ENCODE measurements at regions not wholly inside any gene's neighbourhood (a gene's known extent, or its start where the extent isn't known, plus 50 kb on each side); places are given as distances from the start of the nearest gene placed in this dataset.

GRCh38 chr3:117748131-117748530 lies 1038.6 kb downstream of the TUSC7 start:
- no peak for DNase-seq

- no peak for DNase-seq
These were observed 1041.2 kb downstream of the TUSC7 start for GRCh38 chr3:117750674-117751269.

- no peak for DNase-seq
These were observed 1042.1 kb downstream of the TUSC7 start for GRCh38 chr3:117751651-117752050.

DNA sequence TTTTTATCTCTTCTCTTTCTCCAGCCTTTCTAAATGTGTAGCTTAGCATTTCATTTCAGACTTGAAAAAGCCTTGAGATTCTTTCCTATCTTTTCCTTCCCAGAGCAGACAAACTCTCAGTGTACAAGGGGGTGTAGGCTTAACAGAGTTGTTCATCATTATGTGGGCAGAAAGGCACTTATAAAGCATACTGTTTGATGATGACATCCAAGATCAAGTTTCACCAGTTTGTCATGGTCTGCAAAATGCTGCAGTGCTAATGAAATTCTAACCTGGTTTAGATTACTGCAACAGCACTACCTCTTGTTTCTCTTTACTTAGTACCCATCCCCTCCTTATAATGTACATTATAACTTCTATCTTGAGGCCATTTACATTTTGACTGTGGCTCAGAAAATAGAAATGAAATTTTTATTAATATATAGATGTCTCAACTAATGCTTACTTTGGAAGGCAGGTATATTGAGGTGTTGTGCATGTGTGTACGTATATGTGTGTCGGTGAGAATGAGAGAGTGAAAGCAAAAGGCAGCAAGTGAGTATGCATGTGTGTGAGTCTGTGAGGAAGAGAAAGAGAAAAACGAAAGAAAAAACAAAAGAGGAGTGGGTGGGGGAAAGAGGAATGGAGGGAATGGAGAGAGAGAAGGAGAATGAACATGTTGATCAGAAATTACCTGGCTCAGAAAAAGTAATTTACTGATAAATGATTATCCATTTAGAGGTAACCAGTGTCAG lies 1043.6 kb downstream of the TUSC7 start:
- no peak for DNase-seq

- no peak for DNase-seq
These were observed 1044.5 kb downstream of the TUSC7 start for GRCh38 chr3:117754058-117754457.

DNA sequence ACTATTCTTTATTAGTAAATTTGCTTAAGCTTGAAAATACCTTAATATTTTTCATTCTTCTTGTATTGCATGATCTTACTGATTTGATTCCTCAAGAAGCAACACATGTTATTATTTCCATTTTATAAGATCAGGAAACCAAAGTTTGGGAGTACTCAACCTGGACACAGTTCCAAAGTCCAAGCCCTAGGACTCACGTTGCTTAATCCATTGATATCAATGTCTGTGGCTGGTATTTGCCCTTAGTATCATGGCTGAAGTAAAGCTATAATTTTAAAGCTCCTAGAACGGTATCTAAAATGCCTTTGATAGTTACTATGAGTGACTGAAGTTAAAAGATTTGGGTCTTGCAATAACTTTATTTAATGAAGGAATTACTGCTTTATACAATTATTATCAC lies 1045.3 kb downstream of the TUSC7 start:
- DNase-seq, result no peak

- peak; percentile 95 for DNase-seq
These were observed 1047.0 kb downstream of the TUSC7 start for GRCh38 chr3:117756563-117756962.

DNA sequence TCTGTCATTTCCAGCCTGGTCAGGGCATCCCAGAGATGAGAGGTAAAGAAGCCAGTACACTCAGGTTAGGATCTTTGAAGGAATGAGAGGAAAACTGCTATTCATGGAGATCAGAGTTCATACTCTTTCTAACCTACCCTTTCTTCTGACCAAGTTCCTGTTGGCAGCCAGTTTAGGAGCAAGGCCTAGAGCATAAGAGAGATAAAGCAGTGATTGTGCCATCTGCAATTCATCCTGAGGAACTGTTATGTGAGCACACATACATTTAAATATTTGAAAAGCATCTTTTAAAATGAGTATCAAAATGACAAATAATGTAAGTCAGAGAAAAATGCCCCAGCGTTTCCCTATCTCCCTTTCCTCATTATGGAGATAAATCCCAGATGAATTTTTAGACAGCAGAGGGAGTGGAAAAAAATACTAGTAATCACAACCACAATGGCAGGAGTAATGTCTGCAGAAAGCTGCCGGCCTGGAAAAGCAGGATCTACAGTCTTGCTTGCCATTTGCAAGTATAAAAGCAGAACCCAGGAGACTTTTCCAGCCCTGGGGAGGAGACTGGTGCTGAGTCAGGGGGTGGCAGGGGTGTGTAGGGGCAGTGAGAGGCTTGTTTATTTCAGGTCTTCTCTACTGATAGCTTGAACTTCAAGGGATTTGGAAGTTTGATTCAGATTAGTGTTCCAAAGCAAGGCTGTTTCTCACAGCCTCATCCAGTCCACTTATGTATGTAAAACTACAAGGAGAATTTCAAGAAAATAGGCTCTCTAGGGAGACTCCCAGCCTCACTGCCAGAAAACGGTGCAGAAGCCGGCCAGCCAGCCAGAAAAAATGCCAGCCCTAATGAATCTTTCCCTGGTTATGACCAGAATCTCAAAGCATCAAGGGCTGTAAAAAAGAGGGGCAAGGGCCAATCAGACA lies 1052.4 kb downstream of the TUSC7 start:
- peak; percentile 77 for DNase-seq

GRCh38 chr3:117762621-117763037 lies 1053.0 kb downstream of the TUSC7 start:
- peak; percentile 85 for DNase-seq

DNA sequence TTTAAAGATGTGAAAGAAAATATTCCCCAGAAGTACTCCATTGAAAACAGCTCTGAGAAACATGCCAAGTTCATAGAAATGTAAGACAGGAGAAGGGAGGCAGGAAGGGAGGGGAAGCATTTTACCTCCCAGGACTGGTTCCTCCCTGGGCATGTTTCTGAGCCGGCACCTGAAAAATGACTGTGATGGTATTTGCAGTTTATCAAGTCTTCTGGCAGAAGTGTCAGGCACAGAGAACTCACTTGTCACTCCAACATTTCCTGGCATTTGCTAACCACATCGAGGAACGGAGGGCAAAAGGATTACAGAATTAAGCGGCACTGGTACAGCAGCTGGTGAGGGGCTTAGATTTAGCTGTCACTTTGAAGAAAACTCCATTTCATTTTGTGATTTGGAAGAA lies 1054.0 kb downstream of the TUSC7 start:
- peak; percentile 50 for DNase-seq

DNA sequence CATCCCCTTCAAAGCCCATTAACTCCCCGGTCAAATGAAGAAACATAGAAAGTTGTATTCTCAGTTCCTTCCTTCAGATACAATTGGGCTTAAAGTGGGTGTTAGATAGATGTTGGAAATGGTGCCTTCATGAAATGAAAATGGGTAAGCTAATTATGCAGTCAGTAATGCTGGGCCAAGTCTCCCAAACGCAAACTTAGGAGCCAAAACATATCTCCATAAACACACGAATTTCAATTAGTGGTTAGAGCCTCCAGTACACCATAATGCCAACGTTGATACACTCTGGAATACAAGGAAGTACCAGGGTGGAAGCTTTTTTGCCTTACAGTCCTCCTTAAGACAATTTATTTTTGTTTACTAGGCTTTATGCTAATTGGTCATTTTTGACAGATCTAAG lies 1059.0 kb downstream of the TUSC7 start:
- no peak for DNase-seq

DNA sequence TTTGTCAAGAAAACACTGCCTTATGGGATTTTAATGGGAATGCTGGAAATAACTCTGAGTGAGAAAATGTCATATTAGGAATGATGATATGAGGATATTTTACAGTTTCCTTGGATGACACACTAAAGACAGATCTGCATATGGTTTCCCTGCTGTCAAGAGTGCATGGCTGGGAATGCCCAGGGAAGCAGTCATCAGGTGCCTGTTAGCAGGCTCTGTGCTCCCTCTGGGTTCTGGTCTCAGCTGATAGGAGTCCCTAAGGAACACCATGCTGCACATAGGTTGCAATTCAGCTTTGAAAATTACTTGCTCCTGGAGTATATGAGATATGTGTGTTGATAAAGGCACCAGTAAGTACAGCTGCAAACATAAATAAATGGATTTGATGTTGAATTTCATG lies 1064.6 kb downstream of the TUSC7 start:
- no peak for DNase-seq

DNA sequence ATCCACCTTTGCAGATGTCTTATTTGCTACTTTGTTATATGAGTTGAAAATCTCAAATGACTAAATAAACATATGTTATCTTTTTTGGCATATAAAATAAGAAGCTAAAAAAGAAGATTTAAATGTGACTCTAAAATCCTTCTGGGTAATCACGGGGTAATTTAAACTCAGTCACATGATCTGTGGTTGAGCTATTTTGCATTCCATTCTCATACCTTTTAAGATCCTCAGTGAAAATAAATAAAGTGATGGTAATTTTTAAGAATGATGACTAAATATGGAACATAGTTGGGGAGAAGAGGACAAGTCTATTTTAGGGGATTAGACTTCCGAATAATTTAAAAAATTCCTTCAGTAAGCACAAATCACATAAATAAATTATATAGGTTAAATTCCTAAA lies 1076.8 kb downstream of the TUSC7 start:
- no peak for DNase-seq

- no peak for DNase-seq
These were observed 1078.5 kb downstream of the TUSC7 start for GRCh38 chr3:117788061-117788460.

DNA sequence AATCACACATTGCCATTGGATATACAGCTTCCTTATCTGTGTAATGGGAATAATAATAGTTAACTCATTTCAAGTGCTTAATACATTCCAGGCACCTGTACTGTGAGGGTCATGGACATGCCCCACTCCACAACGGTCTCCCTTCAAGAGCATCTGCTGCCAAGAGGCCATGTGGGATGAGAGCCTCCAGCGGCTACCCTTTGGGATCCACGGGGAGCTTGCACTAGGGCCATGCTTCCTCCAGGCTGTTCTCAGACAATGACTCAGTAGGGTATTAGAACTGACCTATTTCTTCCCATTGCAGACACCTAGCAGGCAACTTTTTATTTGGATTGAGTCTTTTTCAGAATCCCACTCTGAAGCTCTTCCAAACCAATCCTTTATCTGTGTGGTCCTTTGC lies 1078.9 kb downstream of the TUSC7 start:
- DNase-seq, result peak; percentile 54

DNA sequence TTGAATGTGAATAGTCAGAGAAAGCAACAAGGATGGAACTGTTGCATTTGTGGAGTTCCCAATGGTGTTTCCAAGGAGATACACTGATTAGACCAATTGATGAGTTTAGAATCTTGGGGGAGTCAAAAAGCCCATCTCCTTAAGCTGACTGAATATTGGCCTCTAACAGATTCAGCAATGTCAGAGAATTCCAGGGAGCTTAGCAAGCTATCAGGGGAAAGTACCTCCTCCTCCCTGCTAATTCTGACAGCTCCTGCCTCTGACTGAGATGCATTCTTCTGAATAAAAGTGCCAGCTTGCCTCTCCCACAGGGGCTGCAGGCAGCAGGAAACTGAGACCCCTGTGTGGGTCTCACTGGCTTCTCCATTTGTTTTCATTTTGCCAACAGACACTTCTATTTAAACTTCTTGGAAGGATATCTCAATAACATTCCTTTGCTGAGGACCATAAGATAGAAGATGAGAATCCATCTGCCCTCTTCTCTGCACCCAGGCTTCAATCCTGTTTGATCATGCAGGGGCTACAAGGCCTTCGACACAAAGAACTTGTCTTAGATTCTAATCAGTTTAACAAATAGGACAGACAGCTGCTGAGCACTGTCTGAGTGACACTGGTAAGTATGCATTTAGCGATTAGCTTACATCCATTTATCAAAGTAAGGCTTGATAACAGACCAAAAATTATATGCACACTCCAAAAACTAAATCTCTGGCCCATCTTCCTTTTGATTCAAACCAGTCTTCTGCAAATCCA lies 1080.8 kb downstream of the TUSC7 start:
- peak; percentile 60 for DNase-seq

DNA sequence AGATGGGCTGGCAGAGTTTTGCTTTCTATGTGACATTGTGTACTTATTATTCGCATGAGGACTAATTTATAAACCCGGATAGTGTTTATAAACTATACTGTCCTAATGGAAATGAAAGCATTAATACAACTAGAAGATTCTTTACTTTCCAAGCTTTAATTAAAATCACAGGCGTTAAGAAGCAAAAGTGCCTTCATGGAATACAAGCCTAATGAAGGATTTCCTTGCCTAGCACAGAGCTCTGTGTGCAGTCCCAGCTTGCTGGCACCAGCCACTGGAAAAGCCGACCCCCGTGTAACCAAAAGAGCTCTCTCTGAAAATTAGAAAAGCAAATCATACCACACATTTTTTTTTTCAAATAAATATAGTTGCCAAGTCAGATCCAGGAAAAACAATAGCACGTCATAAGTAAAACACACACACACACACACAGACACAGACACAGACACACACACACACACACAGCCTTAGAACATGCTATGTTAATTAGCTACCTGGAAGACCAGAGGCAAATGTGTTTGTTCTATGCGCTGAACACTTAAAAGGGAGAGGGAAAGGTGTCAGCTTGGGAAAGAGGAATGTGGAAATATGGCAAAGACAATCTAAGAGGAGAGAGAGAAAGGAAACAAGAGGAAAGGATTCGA lies 1084.2 kb downstream of the TUSC7 start:
- DNase-seq, result no peak

GRCh38 chr3:117798221-117798620 lies 1088.6 kb downstream of the TUSC7 start:
- no peak for DNase-seq

GRCh38 chr3:117798687-117799386 lies 1089.3 kb downstream of the TUSC7 start:
- DNase-seq, result no peak

DNA sequence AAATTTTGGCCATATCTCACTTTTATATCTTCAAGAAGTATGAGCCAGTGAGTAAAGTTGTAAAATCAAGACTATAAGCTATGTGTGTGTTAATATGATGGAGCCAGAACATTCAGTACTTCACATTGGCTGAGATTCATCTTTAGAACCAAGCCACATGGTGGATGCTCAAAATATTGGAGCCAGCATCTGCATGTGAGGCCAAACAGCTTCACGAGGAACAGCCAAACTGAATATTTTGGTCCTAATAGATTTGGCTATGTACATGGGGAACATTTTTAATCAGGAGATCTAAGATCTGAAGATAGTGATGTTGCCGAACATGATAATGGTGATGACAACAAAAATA lies 1089.8 kb downstream of the TUSC7 start:
- no peak for DNase-seq

DNA sequence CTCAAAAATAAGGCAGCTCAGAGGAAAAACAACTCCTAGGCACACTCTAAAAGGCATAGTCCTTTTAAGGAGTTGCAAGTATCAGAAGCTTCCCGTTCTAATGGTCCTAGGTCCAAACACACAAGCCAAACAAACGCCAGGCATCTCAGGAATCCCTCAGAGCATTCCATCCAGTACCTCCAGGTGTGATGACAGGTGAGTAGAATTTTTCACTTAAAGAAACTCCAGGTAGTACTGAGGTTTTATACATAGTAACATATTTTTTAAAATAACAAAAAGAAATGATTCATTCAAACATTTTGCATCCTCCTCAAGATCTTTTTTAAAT lies 1092.3 kb downstream of the TUSC7 start:
- DNase-seq, result peak; percentile 75
